ENCODE measurements at regions not wholly inside any gene's neighbourhood (a gene's known extent, or its start where the extent isn't known, plus 50 kb on each side); places are given as distances from the start of the nearest gene placed in this dataset.

- no peaks in the 10 kb centered on the region for H3K9me3 Mint-ChIP-seq
- H3K4me1 Mint-ChIP-seq: peaks cover 19% of the 10 kb centered on the region
- peaks cover 2% of the 10 kb centered on the region for H3K27me3 Mint-ChIP-seq (ENCODE audit: insufficient read depth)
- TF ChIP-seq, protein P1, sequence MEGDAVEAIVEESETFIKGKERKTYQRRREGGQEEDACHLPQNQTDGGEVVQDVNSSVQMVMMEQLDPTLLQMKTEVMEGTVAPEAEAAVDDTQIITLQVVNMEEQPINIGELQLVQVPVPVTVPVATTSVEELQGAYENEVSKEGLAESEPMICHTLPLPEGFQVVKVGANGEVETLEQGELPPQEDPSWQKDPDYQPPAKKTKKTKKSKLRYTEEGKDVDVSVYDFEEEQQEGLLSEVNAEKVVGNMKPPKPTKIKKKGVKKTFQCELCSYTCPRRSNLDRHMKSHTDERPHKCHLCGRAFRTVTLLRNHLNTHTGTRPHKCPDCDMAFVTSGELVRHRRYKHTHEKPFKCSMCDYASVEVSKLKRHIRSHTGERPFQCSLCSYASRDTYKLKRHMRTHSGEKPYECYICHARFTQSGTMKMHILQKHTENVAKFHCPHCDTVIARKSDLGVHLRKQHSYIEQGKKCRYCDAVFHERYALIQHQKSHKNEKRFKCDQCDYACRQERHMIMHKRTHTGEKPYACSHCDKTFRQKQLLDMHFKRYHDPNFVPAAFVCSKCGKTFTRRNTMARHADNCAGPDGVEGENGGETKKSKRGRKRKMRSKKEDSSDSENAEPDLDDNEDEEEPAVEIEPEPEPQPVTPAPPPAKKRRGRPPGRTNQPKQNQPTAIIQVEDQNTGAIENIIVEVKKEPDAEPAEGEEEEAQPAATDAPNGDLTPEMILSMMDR (conservative IDR thresholded peaks at IDR 0.05): no peak
- no peak overlapping the region for H3K9ac ChIP-seq (ENCODE audit: extremely low read depth, low read length, poor library complexity, severe bottlenecking)
- H3K4me1 ChIP-seq (ENCODE audit: control insufficient read depth, insufficient read depth, low read length): peaks cover 4% of the 10 kb centered on the region
- H3K27ac ChIP-seq (ENCODE audit: low read depth, low read length): no peak overlapping the region
- no peaks in the 10 kb centered on the region for H3K36me3 Mint-ChIP-seq (ENCODE audit: low read depth)
- DNase-seq: no peak
- peaks cover 3% of the 10 kb centered on the region for H3K27me3 ChIP-seq (ENCODE audit: control insufficient read depth, insufficient read depth, low read length, poor library complexity, severe bottlenecking)
- no peaks in the 10 kb centered on the region for H3K36me3 ChIP-seq (ENCODE audit: control insufficient read depth, insufficient read depth, low read length)
- H3K4me3 ChIP-seq (ENCODE audit: low read length): no peak overlapping the region
- H3K27ac Mint-ChIP-seq: no peak overlapping the region
- no peaks in the 10 kb centered on the region for H3K9me3 ChIP-seq (ENCODE audit: control insufficient read depth, low read length)
- WGBS, 2 experiments (ENCODE audit: insufficient coverage in 1 of 2, insufficient read length in 1 of 2): 80 to 87% methylated on average over 5 of the region's 5 CpGs
- no peak overlapping the region for H3K4me3 Mint-ChIP-seq
Measured at GRCh38 chr6:4516206-4516605, 260.0 kb upstream of the CDYL start.

DNA sequence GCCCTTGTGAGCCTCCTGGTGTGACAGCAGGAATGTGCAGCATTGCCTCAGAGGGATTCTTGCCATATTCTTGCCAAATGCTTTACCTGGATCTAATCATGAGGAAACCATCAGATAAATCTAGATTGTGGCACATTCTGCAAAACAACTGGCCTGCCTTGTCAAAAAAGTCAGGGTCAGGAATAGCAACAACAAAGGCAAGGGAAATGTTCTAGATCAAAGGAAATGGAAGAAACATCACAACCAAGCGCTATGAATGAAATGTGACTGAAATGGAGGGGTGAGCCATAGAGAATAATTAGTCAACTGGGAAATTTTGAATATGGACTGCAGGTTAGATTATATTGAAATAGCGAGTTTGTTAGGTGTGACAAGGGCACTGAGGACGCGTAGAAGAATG is 262.6 kb upstream of the CDYL start:
- Mint-ChIP-seq H3K4me1 (peaks cover 19% of the 10 kb centered on the region), H3K36me3 (ENCODE audit: low read depth) (no peaks in the 10 kb centered on the region), H3K9me3 (no peaks in the 10 kb centered on the region), H3K27ac (no peak overlapping the region), H3K4me3 (no peak overlapping the region), H3K27me3 (ENCODE audit: insufficient read depth) (peaks cover 7% of the 10 kb centered on the region)
- no peaks in the 10 kb centered on the region for H3K9me3 ChIP-seq (ENCODE audit: control insufficient read depth, low read length)
- H3K36me3 ChIP-seq (ENCODE audit: control insufficient read depth, insufficient read depth, low read length): no peaks in the 10 kb centered on the region
- DNase-seq: no peak
- WGBS, 2 experiments (ENCODE audit: insufficient coverage in 1 of 2, insufficient read length in 1 of 2): 94 to 100% methylated on average over 3 to 4 of the region's 4 CpGs
- TF ChIP-seq, protein P1 (conservative IDR thresholded peaks at IDR 0.05): no peak
- H3K4me3 ChIP-seq (ENCODE audit: low read length): no peak overlapping the region
- no peaks in the 10 kb centered on the region for H3K27me3 ChIP-seq (ENCODE audit: control insufficient read depth, insufficient read depth, low read length, poor library complexity, severe bottlenecking)
- no peak overlapping the region for H3K27ac ChIP-seq (ENCODE audit: low read depth, low read length)
- no peak overlapping the region for H3K9ac ChIP-seq (ENCODE audit: extremely low read depth, low read length, poor library complexity, severe bottlenecking)
- H3K4me1 ChIP-seq (ENCODE audit: control insufficient read depth, insufficient read depth, low read length): peaks cover 4% of the 10 kb centered on the region

DNA sequence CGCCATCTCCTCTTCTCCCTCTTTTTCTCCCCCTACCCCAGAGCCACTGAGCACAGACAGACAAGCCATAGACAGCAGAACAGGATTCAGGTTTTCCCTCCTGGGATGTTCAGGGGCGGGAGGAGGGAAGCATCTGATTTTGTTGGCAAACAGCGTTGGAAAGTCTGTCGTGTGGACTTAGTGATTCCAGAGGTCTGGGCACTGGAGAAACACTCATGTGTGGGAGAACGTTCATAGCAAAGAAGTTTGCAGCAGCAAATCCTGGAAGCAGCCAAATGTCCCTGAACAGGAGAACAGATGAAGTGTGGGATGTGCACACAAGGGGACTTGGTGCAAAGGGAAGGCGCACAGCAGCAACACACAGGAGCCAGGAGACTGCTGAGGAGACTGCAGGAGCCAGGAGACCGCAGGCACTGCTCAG is 264.1 kb upstream of the CDYL start:
- Mint-ChIP-seq H3K9me3 (no peaks in the 10 kb centered on the region), H3K4me1 (peaks cover 19% of the 10 kb centered on the region), H3K36me3 (ENCODE audit: low read depth) (no peaks in the 10 kb centered on the region), H3K4me3 (no peak overlapping the region), H3K27me3 (ENCODE audit: insufficient read depth) (peaks cover 7% of the 10 kb centered on the region), H3K27ac (no peak overlapping the region)
- no peaks in the 10 kb centered on the region for H3K27me3 ChIP-seq (ENCODE audit: control insufficient read depth, insufficient read depth, low read length, poor library complexity, severe bottlenecking)
- H3K4me3 ChIP-seq (ENCODE audit: low read length): no peak overlapping the region
- H3K27ac ChIP-seq (ENCODE audit: low read depth, low read length): no peak overlapping the region
- TF ChIP-seq, protein P1 (conservative IDR thresholded peaks at IDR 0.05): no peak
- 79 to 80% methylated on average over 6 to 7 of the region's 7 CpGs for WGBS, 2 experiments (ENCODE audit: insufficient coverage in 1 of 2, insufficient read length in 1 of 2)
- no peaks in the 10 kb centered on the region for H3K9me3 ChIP-seq (ENCODE audit: control insufficient read depth, low read length)
- no peaks in the 10 kb centered on the region for H3K36me3 ChIP-seq (ENCODE audit: control insufficient read depth, insufficient read depth, low read length)
- no peak for DNase-seq
- no peak overlapping the region for H3K9ac ChIP-seq (ENCODE audit: extremely low read depth, low read length, poor library complexity, severe bottlenecking)
- peaks cover 4% of the 10 kb centered on the region for H3K4me1 ChIP-seq (ENCODE audit: control insufficient read depth, insufficient read depth, low read length)

Data from endodermal cell (in vitro differentiated cells).